Keratinocyte (primary cell): ENCODE measurements at regions not wholly inside any gene's neighbourhood (a gene's known extent, or its start where the extent isn't known, plus 50 kb on each side); places are given as distances from the start of the nearest gene placed in this dataset.
"Not testable (repeated sequence)": the region's sequence is repeated elsewhere in the genome, so short reads cannot be mapped to it uniquely, and the experiment has no call there.

Experiments used
- EZH2 ChIP-seq: IDR thresholded peaks from one replicate; pipeline ENCODE4 v1.6.1; 2012; ENCODE audit warnings: inconsistent platforms, mild to moderate bottlenecking, low read length, moderate library complexity
- TF ChIP-seq, protein P1 (sequence below), 3 experiments: IDR thresholded peaks in 1 of 3; conservative IDR thresholded peaks in 1 of 3; optimal IDR thresholded peaks in 1 of 3; 2 replicates in 2 of 3; 3 replicates in 1 of 3; pipeline versions ENCODE3 to v1.5.1; 2011; ENCODE audit warnings: low read length in 3 of 3, mild to moderate bottlenecking in 3 of 3, moderate library complexity in 2 of 3, control low read depth in 1 of 3, inconsistent platforms in 1 of 3; ENCODE audit not compliant: insufficient read depth in 2 of 3; ENCODE audit errors: extremely low read depth in 1 of 3

DNA sequence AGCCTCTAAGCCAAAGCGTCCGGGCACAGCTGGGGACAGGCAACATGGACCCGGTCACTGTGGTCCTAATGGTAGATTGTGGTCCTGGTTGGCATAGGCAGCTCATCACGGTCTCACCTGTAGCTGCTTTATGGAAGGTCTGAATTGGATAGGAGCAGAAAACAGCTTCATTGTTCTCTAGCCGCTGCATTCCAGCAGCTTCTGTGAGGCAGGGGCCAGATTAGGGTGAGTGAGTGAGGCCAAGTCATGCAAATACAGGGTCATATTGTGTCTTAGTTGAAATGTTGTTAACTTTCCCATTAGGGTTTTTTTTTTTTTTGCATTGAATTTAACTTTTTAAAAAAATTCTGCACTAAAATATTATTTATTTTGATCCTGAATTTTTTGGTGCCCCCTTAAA lies 105.4 kb upstream of the SULF2 start:
- TF ChIP-seq, protein P1, sequence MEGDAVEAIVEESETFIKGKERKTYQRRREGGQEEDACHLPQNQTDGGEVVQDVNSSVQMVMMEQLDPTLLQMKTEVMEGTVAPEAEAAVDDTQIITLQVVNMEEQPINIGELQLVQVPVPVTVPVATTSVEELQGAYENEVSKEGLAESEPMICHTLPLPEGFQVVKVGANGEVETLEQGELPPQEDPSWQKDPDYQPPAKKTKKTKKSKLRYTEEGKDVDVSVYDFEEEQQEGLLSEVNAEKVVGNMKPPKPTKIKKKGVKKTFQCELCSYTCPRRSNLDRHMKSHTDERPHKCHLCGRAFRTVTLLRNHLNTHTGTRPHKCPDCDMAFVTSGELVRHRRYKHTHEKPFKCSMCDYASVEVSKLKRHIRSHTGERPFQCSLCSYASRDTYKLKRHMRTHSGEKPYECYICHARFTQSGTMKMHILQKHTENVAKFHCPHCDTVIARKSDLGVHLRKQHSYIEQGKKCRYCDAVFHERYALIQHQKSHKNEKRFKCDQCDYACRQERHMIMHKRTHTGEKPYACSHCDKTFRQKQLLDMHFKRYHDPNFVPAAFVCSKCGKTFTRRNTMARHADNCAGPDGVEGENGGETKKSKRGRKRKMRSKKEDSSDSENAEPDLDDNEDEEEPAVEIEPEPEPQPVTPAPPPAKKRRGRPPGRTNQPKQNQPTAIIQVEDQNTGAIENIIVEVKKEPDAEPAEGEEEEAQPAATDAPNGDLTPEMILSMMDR (optimal IDR thresholded peaks at IDR 0.05 in 1 of 3, IDR thresholded peaks at IDR 0.05 in 1 of 3, conservative IDR thresholded peaks at IDR 0.05 in 1 of 3; ENCODE audit: extremely low read depth in 1 of 3, insufficient read depth in 2 of 3, low read length in 3 of 3), result not testable (repeated sequence)
- not testable (repeated sequence) for TF ChIP-seq EZH2
